KMS-11 (cell line): ENCODE measurements at regions not wholly inside any gene's neighbourhood (a gene's known extent, or its start where the extent isn't known, plus 50 kb on each side); places are given as distances from the start of the nearest gene placed in this dataset.

Source experiments
- H2AFZ ChIP-seq: fragments of 200-600 bp; sonication (generic); 2 replicates; pipeline ENCODE4 v1.6.1; 2016; ENCODE audit warnings: antibody characterized with exemption, mixed run types, low read depth
- H3K27ac ChIP-seq: fragments of 200-600 bp; sonication (generic); 2 replicates; pipeline ENCODE4 v1.6.1; 2016; ENCODE audit warnings: mild to moderate bottlenecking, mixed run types
- H3K27me3 ChIP-seq: fragments of 200-600 bp; sonication (generic); 2 replicates; pipeline ENCODE4 v1.6.1; 2017; ENCODE audit warnings: mild to moderate bottlenecking, low read depth, mixed run types, moderate library complexity; ENCODE audit not compliant: insufficient read depth
- H3K36me3 ChIP-seq: fragments of 200-600 bp; sonication (generic); 2 replicates; pipeline ENCODE4 v1.6.1; 2017; ENCODE audit warnings: mild to moderate bottlenecking, mixed run types; ENCODE audit not compliant: insufficient read depth
- H3K4me1 ChIP-seq: fragments of 200-600 bp; sonication (generic); 2 replicates; pipeline ENCODE4 v1.6.1; 2016; ENCODE audit warnings: mild to moderate bottlenecking, low read depth, mixed run types; ENCODE audit not compliant: poor library complexity, severe bottlenecking
- H3K4me2 ChIP-seq: fragments of 200-600 bp; sonication (generic); 2 replicates; pipeline ENCODE4 v1.7.0; 2016; ENCODE audit warnings: mild to moderate bottlenecking, mixed run types
- H3K4me3 ChIP-seq: fragments of 200-600 bp; sonication (generic); IDR thresholded peaks from 2 replicates; pipeline ENCODE4 v1.6.1; 2017; ENCODE audit warnings: low read depth, low read length, mixed read lengths; ENCODE audit not compliant: insufficient read depth
- H3K79me2 ChIP-seq: fragments of 200-600 bp; sonication (generic); 2 replicates; pipeline ENCODE4 v1.6.1; 2016; ENCODE audit warnings: low read depth, mixed run types; ENCODE audit not compliant: insufficient read depth
- H3K9ac ChIP-seq: fragments of 200-600 bp; sonication (generic); 2 replicates; pipeline ENCODE4 v1.6.1; 2016; ENCODE audit warnings: mild to moderate bottlenecking, mixed run types
- H4K20me1 ChIP-seq: fragments of 200-600 bp; sonication (generic); 2 replicates; pipeline ENCODE4 v1.6.1; 2016; ENCODE audit warnings: mild to moderate bottlenecking, mixed run types; ENCODE audit not compliant: insufficient read depth
- CTCF ChIP-seq: fragments of 200-600 bp; sonication (generic); conservative IDR thresholded peaks from 2 replicates; pipeline ENCODE4 v1.6.1; 2017; ENCODE audit warnings: low read depth, mild to moderate bottlenecking, antibody characterized with exemption, low read length, moderate library complexity, mixed read lengths

DNA sequence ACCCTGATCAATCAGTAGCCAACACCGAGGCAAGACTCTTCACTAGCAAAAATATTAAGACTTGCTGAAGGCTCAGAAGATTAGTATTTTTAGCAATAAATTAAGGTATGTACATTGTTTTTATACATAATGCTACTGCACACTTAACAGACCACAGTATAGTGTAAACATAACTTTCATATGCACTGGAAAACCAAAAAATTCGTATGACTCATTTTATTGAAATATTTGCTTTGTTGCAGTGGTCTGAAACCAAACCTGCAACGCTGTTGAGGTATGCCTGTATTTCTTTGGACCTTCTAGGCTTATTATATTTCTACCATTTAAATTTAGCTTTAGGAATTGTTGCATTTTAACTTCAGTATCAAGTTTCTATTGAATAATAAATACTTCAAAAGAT, 65.8 kb upstream of the BCL9 start:
- no peaks in the 10 kb centered on the region for H3K79me2 ChIP-seq
- no peaks in the 10 kb centered on the region for H4K20me1 ChIP-seq
- H2AFZ ChIP-seq: no peak overlapping the region
- no peak for TF ChIP-seq CTCF
- no peaks in the 10 kb centered on the region for H3K27me3 ChIP-seq
- H3K4me3 ChIP-seq: no peak overlapping the region
- H3K4me1 ChIP-seq: no peaks in the 10 kb centered on the region
- no peaks in the 10 kb centered on the region for H3K36me3 ChIP-seq
- H3K9ac ChIP-seq: no peak overlapping the region
- no peak overlapping the region for H3K27ac ChIP-seq
- no peak overlapping the region for H3K4me2 ChIP-seq

DNA sequence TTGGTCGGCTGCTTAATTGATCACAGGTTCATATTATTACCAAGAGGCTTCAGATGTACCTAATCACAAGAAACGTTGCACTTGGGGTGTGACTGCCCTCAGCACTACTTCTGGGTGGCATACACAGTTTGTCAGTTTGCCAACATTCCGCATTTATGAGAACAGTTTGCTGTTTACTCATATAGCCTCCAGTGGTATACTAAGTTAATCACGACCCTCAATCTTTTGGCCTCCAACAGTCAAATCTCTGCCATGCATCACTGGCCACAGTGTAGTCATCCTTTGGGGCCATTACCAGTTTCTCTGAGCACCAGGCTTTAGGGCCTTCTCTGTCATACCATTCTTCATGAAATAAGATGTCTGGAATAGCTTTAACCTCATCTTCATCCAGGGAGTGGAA, 62.8 kb upstream of the BCL9 start:
- Histone ChIP-seq H3K4me3 (no peak overlapping the region), H3K4me1 (no peaks in the 10 kb centered on the region), H3K36me3 (no peaks in the 10 kb centered on the region), H4K20me1 (no peaks in the 10 kb centered on the region), H3K27ac (no peak overlapping the region), H3K9ac (no peak overlapping the region), H3K27me3 (no peaks in the 10 kb centered on the region), H3K79me2 (no peaks in the 10 kb centered on the region), H2AFZ (no peak overlapping the region), H3K4me2 (no peak overlapping the region)
- TF ChIP-seq CTCF: no peak

DNA sequence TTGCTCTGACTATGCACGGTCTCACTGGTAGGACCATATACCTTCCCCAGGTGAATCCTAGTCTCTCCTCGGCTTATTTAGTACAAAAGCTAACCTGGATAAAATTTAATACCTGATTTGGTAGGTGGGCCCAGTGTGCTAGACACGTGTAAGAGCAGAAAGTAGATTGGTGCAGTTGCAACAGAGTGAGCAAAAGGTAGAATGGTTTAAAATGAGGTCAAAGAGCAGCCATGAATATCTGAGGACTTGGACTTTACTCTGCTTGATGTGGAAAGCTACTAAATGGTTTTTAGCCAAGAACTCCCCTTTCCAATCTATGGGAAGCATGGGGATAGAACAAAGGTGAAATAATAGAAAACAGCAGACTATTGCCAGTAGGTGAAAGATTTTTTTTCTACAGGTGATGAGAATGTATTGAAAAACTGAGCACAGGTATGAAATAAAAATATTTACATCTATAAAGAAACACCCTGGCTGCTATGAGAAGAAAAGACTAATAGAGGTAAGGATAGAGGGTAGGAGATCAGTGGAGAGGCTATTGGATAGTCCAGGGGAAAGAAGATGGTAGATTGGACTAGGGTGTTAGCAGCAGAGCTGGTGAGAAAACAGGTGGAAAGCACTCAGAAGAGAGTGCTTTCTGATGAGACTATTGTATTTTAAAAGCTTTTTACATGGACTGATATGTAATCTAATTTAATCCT, 61.3 kb upstream of the BCL9 start:
- no peaks in the 10 kb centered on the region for H3K79me2 ChIP-seq
- no peaks in the 10 kb centered on the region for H4K20me1 ChIP-seq
- no peak overlapping the region for H2AFZ ChIP-seq
- no peak overlapping the region for H3K4me3 ChIP-seq
- no peak for TF ChIP-seq CTCF
- H3K36me3 ChIP-seq: no peaks in the 10 kb centered on the region
- no peak overlapping the region for H3K9ac ChIP-seq
- H3K27me3 ChIP-seq: no peaks in the 10 kb centered on the region
- no peak overlapping the region for H3K27ac ChIP-seq
- no peak overlapping the region for H3K4me2 ChIP-seq
- no peaks in the 10 kb centered on the region for H3K4me1 ChIP-seq

GRCh38 chr1:147480565-147480935, 60.8 kb upstream of the BCL9 start:
- Histone ChIP-seq H3K9ac (no peak overlapping the region), H3K27ac (no peak overlapping the region), H2AFZ (no peak overlapping the region), H3K4me2 (no peak overlapping the region), H3K4me1 (no peaks in the 10 kb centered on the region), H3K36me3 (no peaks in the 10 kb centered on the region), H3K27me3 (no peaks in the 10 kb centered on the region), H3K4me3 (no peak overlapping the region), H4K20me1 (no peaks in the 10 kb centered on the region), H3K79me2 (no peaks in the 10 kb centered on the region)
- no peak for TF ChIP-seq CTCF
